8988T (cell line): ENCODE measurements at regions not wholly inside any gene's neighbourhood (a gene's known extent, or its start where the extent isn't known, plus 50 kb on each side); places are given as distances from the start of the nearest gene placed in this dataset.
"Not testable (repeated sequence)": the region's sequence is repeated elsewhere in the genome, so short reads cannot be mapped to it uniquely, and the experiment has no call there.

Source experiments
- DNase-seq: peaks from one replicate; pipeline ENCODE4 v3.0.0; 2011

DNA sequence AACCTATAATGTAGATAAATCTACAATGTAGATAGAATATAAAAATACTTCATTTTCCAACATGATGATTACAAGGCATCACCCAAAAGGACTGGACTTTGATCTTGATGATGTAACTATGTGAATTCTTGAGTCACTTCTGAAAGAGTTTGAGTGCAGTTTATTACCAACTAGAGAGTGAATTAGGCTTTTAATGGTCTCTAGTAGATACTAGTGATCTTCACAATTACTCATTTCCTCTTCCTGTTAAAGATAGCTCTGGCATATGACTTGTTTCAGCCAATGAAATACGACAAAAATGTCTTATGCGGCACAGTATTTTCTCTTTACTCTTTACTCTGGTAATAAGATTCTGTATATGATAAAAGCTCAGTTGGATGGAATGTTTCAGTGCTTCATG lies 1588.1 kb upstream of the B3GALT2 start:
- no peak for DNase-seq

DNA sequence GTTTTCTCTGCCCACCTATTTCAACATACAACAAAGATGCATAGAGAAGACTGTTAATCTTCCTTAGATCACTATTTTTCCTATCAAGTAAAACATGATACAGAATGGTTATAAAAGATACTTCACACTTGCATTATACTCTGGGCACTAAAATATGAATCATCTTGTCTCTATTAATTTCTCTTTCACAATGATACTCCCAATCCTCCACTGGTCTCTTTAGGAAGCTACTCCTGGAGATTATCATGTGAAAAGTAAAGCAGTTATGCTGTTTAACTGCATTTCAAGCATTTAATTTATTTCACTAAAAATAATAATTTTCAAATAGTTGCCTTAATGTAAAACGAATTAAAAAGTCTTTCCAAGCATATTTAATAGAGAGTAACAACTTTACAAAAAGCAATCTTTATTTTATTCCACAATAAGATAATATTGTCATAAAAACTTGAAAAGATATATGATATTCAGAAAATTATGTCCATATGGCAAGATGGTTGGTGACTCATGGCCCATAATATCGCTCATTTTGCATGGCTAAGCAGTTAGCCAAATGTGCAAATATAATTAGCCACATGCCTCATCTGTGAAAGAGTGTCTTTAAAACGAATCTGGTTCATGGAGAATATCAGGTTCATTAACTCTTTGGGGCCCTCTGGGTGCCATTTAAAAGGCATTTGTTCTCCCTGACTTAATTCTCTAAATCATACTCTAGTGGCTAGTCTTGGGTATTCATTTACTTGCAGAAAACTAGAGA lies 1569.0 kb upstream of the B3GALT2 start:
- no peak for DNase-seq

DNA sequence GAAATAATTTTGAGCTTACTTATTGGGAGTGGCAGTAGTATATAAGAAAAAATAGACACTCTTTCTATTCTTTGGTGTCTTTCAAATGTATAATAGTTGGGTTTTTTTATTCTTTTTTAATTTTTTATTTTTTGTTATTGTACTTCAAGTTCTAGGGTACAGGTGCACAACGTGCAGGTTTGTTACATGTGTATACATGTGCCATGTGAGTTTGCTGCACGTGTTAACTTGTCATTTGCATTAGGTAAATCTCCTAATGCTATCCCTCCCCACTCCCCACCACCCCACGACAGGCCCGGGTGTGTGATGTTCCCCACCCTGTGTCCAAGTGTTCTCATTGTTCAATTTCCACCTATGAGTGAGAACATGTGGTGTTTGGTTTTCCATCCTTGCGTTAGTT lies 1552.4 kb upstream of the B3GALT2 start:
- not testable (repeated sequence) for DNase-seq

DNA sequence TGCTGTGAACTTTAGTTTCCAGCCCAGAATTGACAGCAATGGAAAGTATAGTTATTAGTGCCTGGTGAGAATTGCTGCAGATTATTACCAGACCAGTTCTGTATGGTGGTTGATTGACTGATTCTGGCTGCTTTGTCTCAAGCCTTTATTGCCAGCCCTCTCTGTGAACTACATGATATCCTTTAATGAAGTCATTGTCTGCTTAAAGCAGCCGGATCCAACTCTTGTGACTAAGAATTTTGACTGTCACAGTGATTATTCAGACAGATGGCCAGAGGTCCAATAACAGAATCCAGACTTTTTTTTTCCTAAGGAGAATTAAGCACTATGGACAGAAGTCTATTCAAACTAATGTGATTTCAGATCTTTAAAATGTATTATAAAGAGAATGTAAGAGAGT lies 1548.6 kb upstream of the B3GALT2 start:
- DNase-seq, result no peak

DNA sequence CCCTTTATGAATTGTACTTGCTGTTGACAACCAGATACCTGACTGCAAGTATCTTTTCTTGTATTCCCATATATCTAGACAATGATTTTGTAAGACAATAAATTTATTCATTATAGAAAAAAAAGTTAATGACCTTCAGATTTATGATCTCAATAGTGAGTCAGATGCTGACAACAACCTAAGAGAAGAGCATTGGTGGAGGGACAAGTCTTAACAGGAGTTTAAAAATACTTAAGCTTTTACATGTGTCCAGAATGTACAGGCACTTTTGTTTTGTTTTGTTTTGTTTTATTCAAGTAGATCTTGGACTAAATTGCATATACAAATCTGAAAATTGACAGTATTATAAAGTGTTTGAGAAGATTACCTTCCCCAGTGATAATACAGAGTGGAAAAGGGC lies 1544.6 kb upstream of the B3GALT2 start:
- DNase-seq, result no peak

DNA sequence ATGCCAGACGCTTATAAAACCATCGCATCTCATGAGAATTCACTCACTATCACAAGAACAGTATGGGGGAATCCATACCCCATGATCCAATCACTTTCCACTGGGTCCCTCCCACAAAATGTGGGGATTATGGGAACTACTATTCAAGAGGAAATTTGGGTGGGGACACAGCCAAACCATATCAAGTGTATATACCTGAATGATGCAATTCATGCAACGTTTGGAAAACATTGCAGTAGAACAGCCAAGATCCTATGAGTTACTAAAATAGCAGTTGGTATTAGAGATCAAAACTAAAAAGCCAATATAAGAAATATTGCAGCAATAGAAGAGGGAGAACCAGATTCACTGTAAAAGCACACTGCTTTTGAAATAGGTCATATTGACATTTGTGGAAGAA lies 1543.9 kb upstream of the B3GALT2 start:
- no peak for DNase-seq

DNA sequence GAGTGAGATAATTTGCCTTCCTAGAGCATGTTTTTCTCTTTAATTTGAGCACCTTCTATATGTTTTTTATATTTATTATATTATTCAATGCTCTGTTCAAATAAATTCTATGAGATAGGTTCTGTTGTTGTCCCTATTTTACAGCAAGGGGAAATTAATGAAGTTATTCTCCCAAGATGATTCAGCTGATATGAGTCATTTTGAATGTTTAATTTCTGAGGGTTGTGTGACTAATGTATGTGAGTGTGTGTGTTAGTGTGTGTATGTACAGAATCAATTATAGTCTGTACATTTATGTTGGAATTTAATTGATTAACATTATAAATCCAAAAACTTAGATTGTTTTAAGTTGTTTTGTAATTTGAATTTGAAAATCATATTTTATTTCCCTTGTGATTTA lies 1536.7 kb upstream of the B3GALT2 start:
- no peak for DNase-seq

DNA sequence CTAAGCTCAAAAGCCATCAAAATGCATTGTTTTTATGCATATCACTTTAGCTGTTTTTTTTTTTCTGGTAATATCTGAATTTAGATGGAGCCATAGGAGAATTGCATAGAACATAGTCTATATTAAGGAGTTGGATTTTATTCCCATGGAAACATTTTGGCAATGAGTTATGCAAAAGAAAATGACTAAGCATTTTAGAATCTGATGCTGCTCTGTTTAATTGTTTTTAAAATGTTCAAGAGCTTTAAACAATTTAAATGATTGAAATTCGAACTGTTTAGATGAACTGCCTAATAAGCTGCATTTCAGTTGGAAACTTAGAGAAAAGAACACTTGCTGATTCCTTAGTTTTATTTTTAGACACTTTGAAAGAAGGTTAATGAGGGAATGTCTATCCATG lies 1531.5 kb upstream of the B3GALT2 start:
- DNase-seq, result no peak

DNA sequence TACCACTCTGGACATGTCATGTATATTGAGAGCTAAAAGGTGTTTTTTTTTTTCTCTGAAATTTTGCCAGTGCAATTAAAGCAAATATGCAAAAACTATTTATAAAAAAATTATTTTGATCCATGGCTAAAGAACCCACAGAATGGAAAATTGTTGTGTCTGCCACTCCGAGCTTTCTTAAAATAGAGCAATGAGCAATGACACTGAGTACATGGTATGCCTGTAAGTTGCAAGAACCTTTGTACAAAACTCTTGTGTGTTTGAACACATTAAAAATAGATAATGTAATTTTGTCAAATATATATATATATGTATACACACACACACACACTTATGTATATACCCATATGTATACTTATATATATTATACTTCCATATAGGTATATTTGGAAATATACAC lies 1530.9 kb upstream of the B3GALT2 start:
- no peak for DNase-seq

DNA sequence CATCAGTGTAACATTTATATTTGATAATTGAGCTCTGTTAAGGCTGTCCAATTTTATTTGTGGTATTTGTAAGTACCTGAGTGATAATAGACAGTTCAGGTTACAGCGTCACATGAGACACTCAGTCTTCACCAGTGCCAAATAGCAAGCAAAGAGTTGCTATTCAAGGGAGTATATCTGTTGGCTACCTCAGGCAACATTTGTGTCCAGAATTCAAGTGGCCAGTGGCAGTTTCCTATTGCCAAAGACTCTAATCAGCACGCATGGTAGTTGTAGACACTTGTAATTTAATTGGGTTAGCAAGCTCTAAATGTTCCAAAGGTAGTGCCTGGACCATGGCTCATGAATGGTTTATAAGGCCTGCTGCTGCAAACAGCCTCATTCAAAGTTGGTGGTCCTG lies 1524.3 kb upstream of the B3GALT2 start:
- no peak for DNase-seq

DNA sequence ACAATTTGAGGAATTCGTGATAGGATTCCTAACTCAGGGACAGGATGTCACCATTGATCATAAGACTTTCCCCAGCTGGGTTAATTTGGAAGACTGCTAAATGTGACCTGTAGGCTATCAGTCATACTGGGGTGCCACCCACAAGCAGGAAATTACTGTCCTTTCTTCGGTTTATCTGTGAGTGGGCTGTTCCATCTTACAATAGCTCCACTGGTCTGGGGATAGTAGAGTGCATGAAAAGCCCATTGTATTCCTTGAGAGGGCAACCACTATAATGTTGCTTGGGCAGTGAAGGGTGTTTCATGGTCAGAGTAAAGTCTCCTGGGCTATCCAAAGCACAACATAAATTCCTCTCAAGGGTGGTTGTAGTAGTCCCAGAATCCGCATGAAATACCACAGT lies 1523.0 kb upstream of the B3GALT2 start:
- no peak for DNase-seq

DNA sequence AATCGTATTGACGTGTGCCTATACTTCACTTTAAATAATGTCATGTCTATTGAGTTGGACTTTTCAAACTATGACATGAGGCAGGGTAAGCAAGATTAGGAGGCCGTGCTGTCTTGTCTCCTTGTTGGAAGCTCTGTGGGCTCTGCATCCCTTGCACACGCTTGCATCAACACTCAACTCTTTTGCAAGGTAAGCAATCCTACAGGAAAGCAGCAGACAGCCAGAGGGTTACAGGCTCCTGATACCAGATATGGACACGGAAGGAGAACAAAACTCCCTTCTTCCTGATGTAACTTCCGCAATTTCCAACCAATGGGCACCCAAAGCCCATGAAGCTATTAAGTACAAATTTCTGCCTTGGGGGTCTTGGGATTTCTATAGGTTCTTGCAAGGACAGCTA lies 1520.7 kb upstream of the B3GALT2 start:
- no peak for DNase-seq

DNA sequence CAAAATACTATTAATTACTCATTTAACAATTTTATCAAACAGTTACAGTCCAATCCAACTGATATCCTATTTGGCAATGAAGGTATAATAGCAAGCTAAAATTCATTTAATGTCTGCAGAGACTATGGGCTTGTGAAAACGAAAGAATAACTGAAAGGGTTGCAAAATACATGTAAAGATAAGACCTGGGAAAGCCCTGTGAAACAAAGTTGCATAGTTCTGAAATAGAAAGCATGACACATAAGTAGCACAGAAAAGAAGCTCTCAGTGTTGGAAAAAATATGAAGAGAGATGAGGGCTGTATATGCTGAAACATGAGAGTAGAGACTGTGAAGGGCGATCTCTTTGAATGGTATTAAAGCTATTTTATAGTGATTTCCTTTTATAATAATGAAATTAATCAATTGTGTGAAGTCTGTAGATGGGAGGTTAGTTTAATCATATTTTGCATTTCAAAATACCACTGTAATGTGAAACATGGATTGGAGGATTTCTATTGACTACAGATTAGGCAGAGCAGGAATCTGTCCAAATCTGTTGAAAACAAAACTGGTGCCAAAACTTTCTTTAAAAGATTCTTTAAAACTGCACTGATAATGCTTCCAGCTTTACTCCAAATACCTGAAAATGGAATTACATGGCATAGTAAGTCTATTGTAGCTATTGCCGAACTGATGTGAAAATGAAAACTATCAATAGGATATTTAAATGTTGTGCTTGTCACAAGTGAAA lies 1518.9 kb upstream of the B3GALT2 start:
- no peak for DNase-seq

DNA sequence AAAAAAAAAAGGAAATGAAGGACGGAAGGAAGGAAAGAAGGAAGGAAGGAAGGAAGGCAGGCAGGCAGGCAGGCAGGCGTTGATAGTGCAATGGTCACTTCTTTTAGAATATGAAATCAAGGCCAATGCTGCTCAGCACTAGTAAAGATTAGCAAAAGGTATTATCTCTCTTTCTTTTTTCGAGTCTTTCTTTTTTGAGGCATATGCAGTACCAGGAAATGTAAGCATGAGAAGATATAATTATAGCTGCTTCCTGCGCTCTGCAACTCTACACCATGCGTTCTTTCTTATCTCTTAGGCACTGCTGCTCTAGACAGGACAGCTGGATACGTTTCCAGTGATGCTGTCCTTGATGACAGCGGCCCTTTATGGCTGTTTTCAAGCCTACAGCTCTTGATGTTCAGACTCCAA lies 1512.5 kb upstream of the B3GALT2 start:
- no peak for DNase-seq

DNA sequence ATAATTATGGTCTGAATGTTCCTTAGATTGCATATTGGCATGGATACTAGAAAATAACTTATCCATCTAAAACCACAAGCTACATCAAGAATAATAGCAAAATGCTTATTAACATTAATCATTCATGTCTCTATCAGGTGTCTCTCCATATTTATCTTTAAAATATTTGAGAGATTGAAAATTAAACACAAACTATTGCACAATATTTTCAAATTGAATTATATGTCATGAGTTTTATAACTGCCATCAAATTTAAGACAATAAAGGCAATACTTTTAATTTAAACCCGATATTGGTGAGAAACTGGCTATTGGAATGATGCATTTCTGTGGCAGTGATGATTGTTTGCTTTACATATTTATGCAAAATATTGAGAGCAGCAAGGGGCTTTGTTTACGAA lies 1506.8 kb upstream of the B3GALT2 start:
- no peak for DNase-seq

DNA sequence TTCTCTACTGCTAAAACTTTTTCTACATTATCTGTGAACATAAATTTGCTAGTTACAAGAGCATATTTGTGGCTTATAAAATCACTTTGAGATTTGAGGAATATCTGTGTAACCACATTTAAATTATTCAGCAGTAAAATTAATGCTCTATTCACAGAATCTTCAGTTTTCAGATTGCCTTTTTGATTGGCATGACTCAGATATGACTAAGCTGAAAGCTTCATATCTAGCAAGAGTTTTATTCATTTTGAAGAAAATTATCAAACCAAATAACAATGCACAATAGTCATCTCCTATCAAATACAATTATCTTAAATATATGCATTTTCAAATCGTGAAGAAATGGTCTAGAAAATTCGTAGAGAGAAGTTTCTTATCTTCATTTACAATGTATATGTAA lies 1498.2 kb upstream of the B3GALT2 start:
- DNase-seq, result no peak

DNA sequence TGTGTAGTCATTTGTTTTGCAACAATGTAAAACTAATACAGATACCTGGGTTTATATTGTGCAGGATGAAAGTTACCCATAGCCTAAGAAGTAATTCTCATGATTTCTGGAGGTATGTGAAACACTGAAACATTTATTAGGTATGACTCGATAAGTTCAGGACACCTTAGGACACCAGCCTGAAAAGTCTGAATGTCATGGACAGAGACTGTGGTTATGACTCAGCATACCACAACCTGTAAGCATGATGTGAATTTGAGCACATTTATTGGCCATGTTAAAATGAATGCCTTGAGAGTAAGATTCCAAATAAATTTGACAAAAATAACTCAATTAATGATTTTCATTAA lies 1471.7 kb upstream of the B3GALT2 start:
- no peak for DNase-seq

DNA sequence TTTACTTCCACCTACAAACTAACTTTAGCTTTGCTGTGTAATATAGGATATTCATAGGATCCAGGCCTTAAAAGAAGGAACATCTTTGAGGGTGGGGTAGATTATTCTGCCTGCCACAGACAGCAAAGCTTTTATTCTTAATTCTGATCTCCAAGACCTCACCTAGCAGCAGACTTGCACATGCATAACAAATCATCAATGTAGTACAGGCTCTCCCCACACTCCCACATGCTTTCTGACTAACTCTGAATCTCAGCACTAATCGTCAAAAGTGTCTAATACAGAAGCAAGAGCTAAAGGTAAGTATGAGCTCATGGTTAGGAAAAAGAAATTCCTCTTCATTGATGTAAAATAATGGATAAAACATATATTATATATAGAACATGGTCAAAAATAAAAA lies 1468.5 kb upstream of the B3GALT2 start:
- no peak for DNase-seq

DNA sequence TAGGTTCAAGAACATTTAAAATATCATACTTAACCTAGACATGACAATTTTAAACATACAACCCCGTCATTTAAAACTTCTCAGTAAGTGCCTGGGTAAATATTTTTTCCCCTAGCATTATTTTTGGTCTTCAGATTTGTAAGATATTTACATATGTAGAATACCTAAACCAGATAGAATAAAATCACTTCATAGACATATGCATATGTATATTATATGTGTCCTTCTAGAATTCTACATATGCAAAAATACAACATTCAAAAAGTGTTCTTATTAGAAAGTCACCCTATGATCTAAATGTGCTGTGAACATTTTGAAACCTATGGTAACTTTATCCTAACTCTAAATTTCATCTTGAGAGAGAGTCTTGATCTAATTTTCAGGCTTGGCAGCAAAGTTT lies 1467.0 kb upstream of the B3GALT2 start:
- DNase-seq, result no peak

DNA sequence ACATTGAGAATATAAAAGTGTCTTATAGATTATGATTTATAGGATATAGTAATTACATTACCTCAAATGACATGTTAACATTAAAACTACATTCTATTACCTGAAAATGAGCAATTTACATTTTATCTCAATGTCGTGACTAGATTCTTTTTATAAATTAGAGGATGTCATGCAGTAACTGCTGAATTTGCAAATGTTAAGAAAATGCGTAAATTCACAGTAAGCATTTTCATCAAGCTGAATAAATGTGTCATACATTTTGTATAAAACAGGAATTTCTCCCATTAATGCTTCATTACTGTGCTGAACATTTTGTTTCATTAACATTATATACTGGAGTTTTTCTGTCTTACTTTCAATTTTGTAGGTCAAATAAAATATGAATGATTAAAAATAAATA lies 1460.7 kb upstream of the B3GALT2 start:
- DNase-seq, result no peak

DNA sequence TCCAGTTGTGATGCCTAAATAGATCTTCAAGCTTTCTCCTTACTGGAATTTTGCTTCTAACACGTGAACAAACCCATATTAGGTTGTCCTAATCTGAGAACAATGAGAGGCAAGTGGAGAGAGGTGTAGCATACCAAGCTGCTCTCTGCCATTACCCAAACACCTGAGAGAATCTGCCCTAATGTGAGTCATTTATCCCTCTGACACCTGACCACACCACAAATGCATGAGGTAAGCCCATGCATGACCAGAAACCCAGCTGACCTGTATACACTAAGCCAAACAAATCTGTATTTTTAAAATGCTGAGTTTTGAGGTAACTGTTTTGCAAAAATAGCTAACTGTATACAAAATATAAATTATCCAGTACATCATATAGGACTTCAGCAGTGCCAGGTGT lies 1458.1 kb upstream of the B3GALT2 start:
- DNase-seq, result no peak

DNA sequence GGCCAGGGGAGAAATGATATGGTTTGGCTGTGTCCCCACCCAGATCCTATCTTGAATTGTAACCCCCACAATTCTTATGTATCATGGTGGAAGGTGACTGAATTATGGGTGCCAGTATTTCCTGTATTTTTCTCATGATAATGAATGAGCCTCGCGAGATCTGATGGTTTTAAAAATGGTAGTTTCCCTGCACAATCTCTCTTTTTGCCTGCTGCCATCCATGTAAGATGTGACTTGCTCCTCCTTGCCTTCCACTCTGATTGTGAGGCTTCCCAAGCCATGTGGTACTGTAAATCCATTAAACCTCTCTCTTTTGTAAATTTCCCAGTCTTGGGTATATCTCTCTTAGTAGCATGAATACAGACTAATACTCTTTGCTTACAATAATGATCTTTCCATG lies 1453.9 kb upstream of the B3GALT2 start:
- no peak for DNase-seq

DNA sequence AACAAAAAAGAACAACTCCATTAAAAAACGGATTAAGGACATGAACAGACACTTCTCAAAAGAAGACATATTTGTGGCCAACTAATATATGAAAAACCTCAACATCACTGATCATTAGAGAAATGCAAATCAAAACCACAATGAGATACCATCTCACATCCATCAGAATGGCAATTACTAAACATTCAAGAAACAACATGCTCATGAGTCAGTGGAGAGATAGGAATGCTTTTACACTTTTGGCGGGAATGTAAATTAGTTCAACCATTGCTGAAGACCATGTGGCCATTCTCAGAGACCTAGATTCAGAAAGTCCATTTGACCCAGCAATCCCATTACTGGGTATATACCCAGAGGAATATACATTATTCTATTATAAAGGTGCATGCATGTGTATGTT lies 1442.6 kb upstream of the B3GALT2 start:
- no peak for DNase-seq

DNA sequence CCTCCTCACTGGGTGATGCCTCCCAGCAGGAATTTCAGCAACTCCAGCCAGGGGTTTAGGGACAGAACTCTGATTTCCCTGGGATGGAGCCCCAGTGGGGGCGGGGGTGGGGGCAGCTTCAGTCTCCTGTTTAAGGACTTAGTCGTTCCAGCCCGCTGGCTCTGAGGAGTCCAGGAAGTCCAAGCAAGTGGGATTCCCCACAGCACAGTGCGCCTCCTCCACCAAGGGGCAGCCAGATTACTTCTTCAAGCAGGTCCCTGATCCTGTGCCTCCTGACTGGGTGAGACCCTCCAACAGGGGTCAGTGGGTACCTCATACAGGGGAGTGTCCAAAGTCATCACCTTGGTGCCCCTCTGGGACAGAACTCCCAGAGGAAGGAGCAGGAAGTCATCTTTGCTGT lies 1438.4 kb upstream of the B3GALT2 start:
- no peak for DNase-seq

DNA sequence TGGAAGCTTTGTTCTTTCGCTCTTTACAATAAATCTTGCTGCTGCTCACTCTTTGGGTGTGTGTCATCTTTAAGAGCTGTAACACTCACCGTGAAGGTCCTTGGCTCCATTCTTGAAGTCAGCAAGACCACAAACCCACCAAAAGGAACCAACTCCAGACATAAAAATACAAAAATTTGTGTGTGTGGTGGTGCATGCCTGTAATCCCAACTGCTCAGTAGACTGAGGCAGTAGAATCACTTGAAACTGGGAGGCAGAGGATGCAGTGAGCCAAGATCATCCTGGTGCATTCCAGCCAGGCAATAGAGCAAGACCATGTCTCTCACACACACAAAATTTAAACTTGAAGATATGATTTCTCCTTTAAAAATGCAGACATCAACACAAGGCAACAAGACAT lies 1431.7 kb upstream of the B3GALT2 start:
- DNase-seq, result no peak
